Cardiac fibroblast (primary cell): ENCODE measurements at regions not wholly inside any gene's neighbourhood (a gene's known extent, or its start where the extent isn't known, plus 50 kb on each side); places are given as distances from the start of the nearest gene placed in this dataset.
"Not testable (repeated sequence)": the region's sequence is repeated elsewhere in the genome, so short reads cannot be mapped to it uniquely, and the experiment has no call there.

Source experiments
- DNase-seq, 2 donors: peaks; one replicate each; pipeline versions ENCODE4 v3.0.0 to v3.0.0-alpha.2; 2010; ENCODE audit warnings: low read depth in 2 of 2
- H3K4me3 ChIP-seq, 2 donors: replicated peaks in 1 of 2; 1 replicate in 1 of 2; 2 replicates in 1 of 2; pipeline ENCODE4 v1.5.1; 2011; ENCODE audit warnings: low read depth in 2 of 2, low read length in 2 of 2, mild to moderate bottlenecking in 2 of 2, moderate library complexity in 1 of 2
- TF ChIP-seq, protein P1 (sequence below): IDR thresholded peaks from one replicate; pipeline ENCODE4 v1.5.1; 2011; ENCODE audit warnings: low read depth, mild to moderate bottlenecking, low read length, inconsistent platforms

DNA sequence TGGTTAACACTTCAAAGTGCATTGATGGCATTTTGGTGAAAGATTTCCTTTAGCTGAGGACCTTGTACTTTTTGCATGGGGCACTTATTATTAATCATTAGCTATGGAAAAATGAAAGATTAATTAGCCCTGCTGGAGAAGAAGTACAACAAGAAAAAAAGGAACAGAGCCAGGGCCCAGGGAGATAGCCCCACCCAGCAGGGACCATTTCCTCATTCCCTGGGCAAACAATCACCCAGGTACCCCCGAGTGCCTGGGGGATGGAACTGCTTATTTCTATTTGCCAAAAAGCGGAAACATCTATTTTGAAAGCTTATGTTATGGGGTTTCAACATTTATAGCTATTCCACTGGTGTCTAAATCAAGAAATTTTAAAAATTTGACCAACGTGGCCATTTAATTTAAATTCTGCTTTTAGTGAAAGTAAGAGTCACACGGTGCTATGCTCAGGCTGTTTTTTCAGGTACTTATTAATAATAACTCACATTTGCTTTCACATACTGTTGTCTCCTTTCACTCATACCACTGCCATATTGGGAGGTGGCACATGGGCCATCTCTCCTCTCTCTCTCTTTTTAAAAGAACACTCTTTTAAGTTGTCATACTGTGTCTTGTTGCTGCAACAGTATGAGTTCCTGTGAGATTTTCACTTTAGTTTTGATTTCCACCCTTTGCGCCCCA, 143.6 kb upstream of the KIF5B start:
- no peak for DNase-seq
- TF ChIP-seq, protein P1, sequence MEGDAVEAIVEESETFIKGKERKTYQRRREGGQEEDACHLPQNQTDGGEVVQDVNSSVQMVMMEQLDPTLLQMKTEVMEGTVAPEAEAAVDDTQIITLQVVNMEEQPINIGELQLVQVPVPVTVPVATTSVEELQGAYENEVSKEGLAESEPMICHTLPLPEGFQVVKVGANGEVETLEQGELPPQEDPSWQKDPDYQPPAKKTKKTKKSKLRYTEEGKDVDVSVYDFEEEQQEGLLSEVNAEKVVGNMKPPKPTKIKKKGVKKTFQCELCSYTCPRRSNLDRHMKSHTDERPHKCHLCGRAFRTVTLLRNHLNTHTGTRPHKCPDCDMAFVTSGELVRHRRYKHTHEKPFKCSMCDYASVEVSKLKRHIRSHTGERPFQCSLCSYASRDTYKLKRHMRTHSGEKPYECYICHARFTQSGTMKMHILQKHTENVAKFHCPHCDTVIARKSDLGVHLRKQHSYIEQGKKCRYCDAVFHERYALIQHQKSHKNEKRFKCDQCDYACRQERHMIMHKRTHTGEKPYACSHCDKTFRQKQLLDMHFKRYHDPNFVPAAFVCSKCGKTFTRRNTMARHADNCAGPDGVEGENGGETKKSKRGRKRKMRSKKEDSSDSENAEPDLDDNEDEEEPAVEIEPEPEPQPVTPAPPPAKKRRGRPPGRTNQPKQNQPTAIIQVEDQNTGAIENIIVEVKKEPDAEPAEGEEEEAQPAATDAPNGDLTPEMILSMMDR, result no peak
- no peak overlapping the region for H3K4me3 ChIP-seq

DNA sequence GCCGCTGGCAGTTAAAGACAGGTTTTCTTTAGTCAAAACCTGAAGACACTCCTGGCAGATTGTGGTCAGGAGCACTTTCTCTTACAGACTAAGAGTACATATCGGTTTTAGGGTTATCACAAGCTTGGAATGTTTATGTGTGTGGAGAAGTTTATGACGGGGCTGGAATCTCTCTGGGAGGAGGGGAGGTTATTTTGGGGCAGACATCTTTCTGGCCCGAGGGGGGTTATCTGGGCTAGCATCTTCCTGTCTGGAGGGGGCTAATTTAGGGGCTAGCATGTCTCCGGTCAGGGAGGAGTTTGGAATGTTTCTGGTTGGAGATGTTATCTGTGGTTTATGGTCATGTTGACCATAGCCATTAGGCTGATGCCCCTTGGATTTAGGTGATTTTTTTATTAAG, 141.2 kb upstream of the KIF5B start:
- no peak for DNase-seq
- TF ChIP-seq, protein P1, result no peak

DNA sequence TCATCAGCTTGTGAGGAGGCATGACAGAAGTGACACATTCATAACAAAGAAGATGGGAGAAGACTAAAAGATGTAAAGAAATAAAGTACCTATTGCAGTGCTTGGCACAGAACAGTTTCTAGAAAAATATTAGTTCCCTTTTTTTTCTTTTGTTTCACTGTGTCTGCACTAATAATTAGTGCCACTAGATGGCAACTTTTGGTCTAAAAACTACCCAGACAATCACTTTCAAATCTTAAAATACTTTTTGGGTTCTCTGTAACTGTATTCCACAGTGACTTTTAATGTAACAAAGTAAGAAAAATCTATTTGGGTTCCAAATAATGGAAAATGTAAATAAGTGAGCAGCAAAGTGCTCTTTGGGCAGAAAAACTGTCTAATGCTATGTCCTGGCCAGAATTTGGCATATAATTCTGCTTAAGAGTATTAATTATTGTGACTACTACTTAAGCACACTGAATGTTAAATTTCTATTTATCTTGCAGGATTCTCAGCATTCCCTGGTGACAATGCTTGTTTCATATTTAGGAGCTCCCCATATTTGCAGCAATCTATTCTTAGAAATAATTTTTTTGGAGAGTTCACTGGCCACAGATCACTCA, 134.8 kb upstream of the KIF5B start:
- DNase-seq, result peak; percentile 61 to 62
- H3K4me3 ChIP-seq, result no peak overlapping the region
- TF ChIP-seq, protein P1, result peak; percentile 65

More for the DNA sequence above, 141.2 kb upstream of the KIF5B start:
- no peak overlapping the region for H3K4me3 ChIP-seq

DNA sequence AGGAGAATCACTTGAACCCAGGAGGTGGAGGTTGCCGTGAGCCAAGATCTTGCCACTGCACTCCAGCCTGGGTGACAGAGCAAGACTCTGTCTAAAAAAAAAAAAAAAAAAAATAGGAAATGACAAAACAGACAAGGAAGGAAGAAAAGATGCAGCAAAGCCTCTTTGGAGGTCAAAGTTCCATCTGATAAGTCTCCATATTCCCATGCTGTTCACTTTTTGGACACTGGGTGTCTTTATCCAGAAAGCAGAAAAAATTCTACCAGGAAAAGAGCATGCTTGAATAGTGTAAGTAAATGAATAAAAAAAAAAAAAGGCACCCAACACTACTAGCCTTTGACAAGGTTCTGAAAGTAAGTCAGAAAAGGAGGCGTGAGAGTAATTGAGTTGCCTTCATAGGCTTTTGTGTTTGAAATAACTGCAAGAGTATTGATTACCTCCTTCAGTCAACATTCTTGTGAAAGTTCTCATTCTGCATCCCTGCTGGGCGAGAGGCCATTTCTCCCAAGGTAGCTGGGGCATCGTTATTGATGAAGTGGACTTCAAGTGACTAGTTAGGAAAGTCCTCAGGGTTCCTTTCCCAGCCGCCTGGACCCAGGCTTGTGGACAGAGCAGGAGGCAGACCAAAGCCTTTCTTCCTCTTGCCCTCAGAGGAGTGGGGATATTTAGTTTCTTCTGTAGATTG, 133.3 kb upstream of the KIF5B start:
- no peak overlapping the region for H3K4me3 ChIP-seq
- TF ChIP-seq, protein P1, result peak; percentile 2
- DNase-seq, result peak; percentile 15 to 22

DNA sequence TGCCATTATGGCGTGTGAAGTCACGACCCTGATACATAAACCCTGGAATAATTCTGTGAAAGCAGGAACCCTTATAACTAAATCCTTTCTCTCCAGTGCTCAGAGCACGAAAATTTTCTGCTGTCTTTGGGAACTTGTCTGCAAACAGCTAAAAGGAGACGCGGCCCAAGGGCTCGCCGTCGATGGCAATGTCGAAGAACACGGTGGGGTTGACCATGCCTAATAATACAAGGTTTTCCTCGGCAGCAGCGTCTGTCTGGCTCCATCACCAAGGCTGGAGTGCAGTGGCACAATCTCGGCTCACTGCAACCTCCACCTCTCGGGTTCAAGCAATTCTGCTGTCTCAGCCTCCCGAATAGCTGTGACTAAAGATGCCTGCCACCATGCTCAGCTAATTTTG, 132.4 kb upstream of the KIF5B start:
- DNase-seq, H3K4me3 ChIP-seq: not testable (repeated sequence)

DNA sequence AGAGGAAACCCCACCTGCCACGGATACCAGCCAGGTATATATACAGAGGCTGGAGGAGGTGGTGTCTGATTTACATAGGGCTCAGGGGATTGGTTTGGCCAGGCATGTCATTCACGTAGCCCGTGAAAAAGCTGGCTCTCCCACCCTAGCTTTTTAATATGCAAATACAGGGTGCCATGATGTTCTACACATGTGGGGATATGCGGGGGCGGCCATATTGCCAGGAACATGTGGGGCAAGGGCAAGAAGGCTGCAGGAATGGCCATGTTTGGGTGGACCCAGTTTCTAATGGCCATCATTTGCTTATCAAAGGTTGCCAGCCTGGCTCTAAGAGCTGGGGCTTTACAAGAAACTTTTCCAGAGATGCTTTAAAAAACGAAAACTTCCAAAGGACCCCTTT, 131.5 kb upstream of the KIF5B start:
- DNase-seq, result no peak
- no peak overlapping the region for H3K4me3 ChIP-seq
- TF ChIP-seq, protein P1, result no peak

DNA sequence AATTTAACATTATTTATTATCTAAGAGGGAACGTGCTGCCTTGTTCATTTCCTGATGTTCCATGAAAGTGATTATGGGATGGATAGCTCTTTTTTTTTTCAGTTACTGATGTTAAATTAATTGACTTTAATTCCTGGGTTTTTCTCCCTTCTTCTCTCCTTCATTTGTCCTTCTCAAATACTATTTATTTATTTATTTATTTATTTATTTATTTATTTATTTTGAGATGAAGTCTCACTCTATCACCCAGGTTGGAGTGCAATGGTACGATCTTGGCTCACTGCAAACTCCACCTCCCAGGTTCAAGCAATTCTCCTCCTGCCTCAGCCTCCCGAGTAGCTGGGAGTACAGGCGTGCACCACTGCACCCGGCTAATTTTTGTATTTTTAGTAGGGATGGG, 127.4 kb upstream of the KIF5B start:
- DNase-seq, result not testable (repeated sequence)

More for the DNA sequence above, 127.4 kb upstream of the KIF5B start:
- H3K4me3 ChIP-seq, result not testable (repeated sequence)
